ENCODE measurements at regions not wholly inside any gene's neighbourhood (a gene's known extent, or its start where the extent isn't known, plus 50 kb on each side); places are given as distances from the start of the nearest gene placed in this dataset.

DNA sequence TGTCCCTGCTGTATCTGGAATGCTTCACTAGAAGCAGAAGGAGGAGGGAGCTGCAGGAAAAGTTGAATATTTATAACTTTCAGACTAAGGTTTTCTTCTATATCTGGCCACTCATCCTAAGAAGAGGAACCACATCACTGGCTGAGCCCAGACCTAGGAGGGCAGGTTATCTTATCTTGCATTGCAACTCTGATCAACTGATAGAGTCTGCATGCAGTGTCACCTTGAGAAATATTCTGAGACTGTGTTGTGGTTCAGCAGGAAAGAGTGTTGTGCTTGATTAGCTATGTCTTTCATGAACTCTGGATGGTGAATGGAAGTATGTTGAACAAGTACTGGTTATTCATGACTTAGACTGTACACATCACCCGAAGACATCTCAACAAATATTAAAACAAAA lies 460.0 kb downstream of the TOX3 start:
- peaks cover 7% of the 10 kb centered on the region for H3K4me1 Mint-ChIP-seq (ENCODE audit: low read depth, unreplicated experiment)
- no peaks in the 10 kb centered on the region for H3K36me3 Mint-ChIP-seq (ENCODE audit: unreplicated experiment)
- H3K27ac Mint-ChIP-seq (ENCODE audit: unreplicated experiment) = no peak overlapping the region
- H3K27me3 Mint-ChIP-seq (ENCODE audit: unreplicated experiment) = peaks cover 2% of the 10 kb centered on the region
- DNase-seq = no peak
- no peak overlapping the region for H3K4me3 Mint-ChIP-seq (ENCODE audit: unreplicated experiment)
- TF ChIP-seq, protein P1, sequence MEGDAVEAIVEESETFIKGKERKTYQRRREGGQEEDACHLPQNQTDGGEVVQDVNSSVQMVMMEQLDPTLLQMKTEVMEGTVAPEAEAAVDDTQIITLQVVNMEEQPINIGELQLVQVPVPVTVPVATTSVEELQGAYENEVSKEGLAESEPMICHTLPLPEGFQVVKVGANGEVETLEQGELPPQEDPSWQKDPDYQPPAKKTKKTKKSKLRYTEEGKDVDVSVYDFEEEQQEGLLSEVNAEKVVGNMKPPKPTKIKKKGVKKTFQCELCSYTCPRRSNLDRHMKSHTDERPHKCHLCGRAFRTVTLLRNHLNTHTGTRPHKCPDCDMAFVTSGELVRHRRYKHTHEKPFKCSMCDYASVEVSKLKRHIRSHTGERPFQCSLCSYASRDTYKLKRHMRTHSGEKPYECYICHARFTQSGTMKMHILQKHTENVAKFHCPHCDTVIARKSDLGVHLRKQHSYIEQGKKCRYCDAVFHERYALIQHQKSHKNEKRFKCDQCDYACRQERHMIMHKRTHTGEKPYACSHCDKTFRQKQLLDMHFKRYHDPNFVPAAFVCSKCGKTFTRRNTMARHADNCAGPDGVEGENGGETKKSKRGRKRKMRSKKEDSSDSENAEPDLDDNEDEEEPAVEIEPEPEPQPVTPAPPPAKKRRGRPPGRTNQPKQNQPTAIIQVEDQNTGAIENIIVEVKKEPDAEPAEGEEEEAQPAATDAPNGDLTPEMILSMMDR (IDR thresholded peaks at IDR 0.05; ENCODE audit: partially characterized antibody, unreplicated experiment) = no peak
- peaks cover 4% of the 10 kb centered on the region for H3K9me3 Mint-ChIP-seq (ENCODE audit: unreplicated experiment)

DNA sequence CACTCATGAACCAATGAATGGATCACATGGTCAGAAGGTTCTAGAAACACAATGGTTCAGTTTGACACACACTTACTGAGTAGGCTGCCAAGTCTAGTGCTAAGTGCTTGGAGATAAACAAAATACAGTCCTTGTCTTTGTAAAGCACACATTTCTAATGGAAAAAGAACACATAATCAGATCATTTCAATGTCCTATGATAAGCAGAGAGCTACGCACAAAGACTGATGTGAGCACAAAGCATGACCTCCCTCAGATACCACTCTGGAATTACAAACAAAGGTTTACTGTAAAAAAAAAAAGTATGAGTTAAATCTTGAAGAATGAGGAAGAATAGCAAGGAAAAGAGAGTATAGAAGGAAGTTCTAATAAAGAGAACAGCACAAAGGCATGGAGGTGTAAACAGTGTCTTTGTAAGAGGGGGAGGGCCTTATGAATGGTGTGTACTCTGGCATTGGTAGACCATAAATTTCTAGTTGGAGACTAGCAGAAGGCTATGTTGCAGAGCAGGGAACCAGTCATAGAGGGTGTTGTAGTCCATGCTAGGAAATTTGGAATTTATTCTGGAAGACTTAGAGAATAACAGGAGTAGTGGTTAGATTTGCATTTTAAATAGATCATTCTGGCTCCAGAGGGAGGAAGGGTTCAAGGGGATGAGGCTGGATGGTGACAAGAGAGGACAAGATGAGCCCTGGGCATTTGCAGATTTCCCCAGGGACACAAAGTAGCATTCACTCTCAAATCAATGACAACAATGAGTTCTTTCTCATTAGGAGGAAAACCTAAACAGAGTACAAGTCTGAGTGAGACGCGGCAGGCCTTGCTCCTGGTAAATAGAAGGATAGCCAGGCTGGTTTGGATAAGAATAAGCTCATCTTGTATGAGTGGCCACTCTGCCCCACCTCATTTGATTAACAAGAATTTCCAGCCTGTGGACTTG lies 468.0 kb downstream of the TOX3 start:
- no peak for DNase-seq
- Mint-ChIP-seq H3K9me3 (ENCODE audit: unreplicated experiment) (no peaks in the 10 kb centered on the region), H3K36me3 (ENCODE audit: unreplicated experiment) (no peaks in the 10 kb centered on the region), H3K4me3 (ENCODE audit: unreplicated experiment) (no peak overlapping the region), H3K4me1 (ENCODE audit: low read depth, unreplicated experiment) (peaks cover 5% of the 10 kb centered on the region), H3K27ac (ENCODE audit: unreplicated experiment) (no peak overlapping the region), H3K27me3 (ENCODE audit: unreplicated experiment) (peaks cover 2% of the 10 kb centered on the region)
- TF ChIP-seq, protein P1 (IDR thresholded peaks at IDR 0.05; ENCODE audit: partially characterized antibody, unreplicated experiment) = no peak

DNA sequence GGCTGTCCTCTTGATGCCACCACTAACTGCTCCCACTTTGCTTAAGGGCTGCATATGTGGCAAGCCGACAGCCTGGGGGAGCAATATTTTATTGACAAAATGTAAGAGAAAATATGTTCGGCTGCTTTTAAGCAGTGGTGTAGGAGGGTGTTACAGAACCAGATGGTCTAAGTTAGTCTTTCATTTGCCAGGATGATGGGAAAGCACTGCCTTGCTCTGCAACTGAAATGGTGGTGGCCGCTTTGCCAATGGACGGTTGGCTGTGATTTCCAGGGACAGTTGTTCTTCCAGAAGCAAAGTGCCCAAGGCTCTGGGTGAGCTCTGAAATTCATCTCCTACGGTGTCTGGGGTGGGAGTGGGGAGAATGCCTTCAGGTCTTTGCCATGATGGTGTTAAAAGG lies 469.3 kb downstream of the TOX3 start:
- TF ChIP-seq, protein P1 (IDR thresholded peaks at IDR 0.05; ENCODE audit: partially characterized antibody, unreplicated experiment) = no peak
- Mint-ChIP-seq H3K27ac (ENCODE audit: unreplicated experiment) (no peak overlapping the region), H3K27me3 (ENCODE audit: unreplicated experiment) (peaks cover 2% of the 10 kb centered on the region), H3K4me1 (ENCODE audit: low read depth, unreplicated experiment) (peaks cover 5% of the 10 kb centered on the region), H3K4me3 (ENCODE audit: unreplicated experiment) (no peak overlapping the region), H3K36me3 (ENCODE audit: unreplicated experiment) (no peaks in the 10 kb centered on the region), H3K9me3 (ENCODE audit: unreplicated experiment) (no peaks in the 10 kb centered on the region)
- DNase-seq = no peak

DNA sequence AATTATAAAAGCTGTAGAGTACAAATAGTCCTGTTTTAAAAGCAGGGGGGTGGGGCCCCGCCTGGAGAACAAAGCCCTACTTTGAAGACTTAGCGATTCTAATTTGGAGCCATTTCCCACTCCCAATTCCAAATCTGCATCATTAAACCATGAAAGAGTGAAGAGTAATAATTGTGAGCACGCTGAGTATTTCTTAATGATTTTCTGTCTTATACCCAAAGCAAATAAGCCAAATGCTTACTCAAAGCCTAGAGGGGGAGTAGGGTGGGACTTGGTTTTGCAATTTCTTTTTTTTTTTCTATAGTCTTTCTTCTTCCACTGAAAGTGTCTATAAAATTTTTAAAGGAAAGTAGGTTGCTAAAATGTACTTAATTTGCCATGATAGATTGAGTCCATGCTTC lies 470.1 kb downstream of the TOX3 start:
- DNase-seq = no peak
- H3K27ac Mint-ChIP-seq (ENCODE audit: unreplicated experiment) = no peak overlapping the region
- no peak overlapping the region for H3K4me3 Mint-ChIP-seq (ENCODE audit: unreplicated experiment)
- H3K9me3 Mint-ChIP-seq (ENCODE audit: unreplicated experiment) = no peaks in the 10 kb centered on the region
- peaks cover 5% of the 10 kb centered on the region for H3K4me1 Mint-ChIP-seq (ENCODE audit: low read depth, unreplicated experiment)
- H3K27me3 Mint-ChIP-seq (ENCODE audit: unreplicated experiment) = peaks cover 2% of the 10 kb centered on the region
- H3K36me3 Mint-ChIP-seq (ENCODE audit: unreplicated experiment) = no peaks in the 10 kb centered on the region
- TF ChIP-seq, protein P1 (IDR thresholded peaks at IDR 0.05; ENCODE audit: partially characterized antibody, unreplicated experiment) = no peak

DNA sequence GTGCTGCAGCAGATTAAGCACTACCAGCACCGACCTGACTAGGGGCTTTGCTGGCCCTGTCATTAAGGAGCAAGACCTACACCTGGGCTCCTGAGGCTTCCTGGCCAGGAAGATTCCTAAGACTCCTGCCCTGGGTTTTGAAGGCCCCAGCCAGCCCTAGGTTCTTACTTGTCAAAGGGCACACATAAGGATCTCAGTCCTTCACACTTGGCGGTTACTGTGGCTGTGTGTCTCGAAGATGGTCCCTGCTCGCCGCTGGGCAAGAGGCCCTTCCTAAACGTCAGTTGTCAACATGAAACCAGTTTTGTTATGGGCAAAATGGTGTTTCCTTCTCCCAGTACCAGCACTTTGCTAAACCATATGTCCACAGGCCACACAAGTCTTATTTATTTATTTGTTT lies 470.6 kb downstream of the TOX3 start:
- H3K4me3 Mint-ChIP-seq (ENCODE audit: unreplicated experiment) = no peak overlapping the region
- TF ChIP-seq, protein P1 (IDR thresholded peaks at IDR 0.05; ENCODE audit: partially characterized antibody, unreplicated experiment) = no peak
- H3K27me3 Mint-ChIP-seq (ENCODE audit: unreplicated experiment) = peaks cover 2% of the 10 kb centered on the region
- no peak for DNase-seq
- no peaks in the 10 kb centered on the region for H3K9me3 Mint-ChIP-seq (ENCODE audit: unreplicated experiment)
- H3K4me1 Mint-ChIP-seq (ENCODE audit: low read depth, unreplicated experiment) = peaks cover 5% of the 10 kb centered on the region
- H3K36me3 Mint-ChIP-seq (ENCODE audit: unreplicated experiment) = no peaks in the 10 kb centered on the region
- no peak overlapping the region for H3K27ac Mint-ChIP-seq (ENCODE audit: unreplicated experiment)

All from glutamatergic neuron (in vitro differentiated cells).